SJCRH30 (cell line): ENCODE measurements at regions not wholly inside any gene's neighbourhood (a gene's known extent, or its start where the extent isn't known, plus 50 kb on each side); places are given as distances from the start of the nearest gene placed in this dataset.

Experiments
- DNase-seq, 2 experiments: peaks; one replicate each; pipeline ENCODE4 v3.0.0-alpha.2; 2015 to 2020
- H3K27ac ChIP-seq: fragments of 250-450 bp; sonication (Bioruptor Pico); 2 replicates; pipeline ENCODE4 v1.5.1; 2020; ENCODE audit warnings: mild to moderate bottlenecking, moderate library complexity
- H3K27me3 ChIP-seq: fragments of 250-450 bp; sonication (Bioruptor Pico); 2 replicates; pipeline ENCODE4 v1.5.1; 2020; ENCODE audit warnings: mild to moderate bottlenecking, moderate library complexity
- H3K36me3 ChIP-seq: fragments of 250-450 bp; sonication (Bioruptor Pico); 2 replicates; pipeline ENCODE4 v1.5.1; 2020; ENCODE audit warnings: mild to moderate bottlenecking, moderate library complexity
- H3K4me1 ChIP-seq: fragments of 250-450 bp; sonication (Bioruptor Pico); 2 replicates; pipeline ENCODE4 v1.5.1; 2020; ENCODE audit warnings: mild to moderate bottlenecking, moderate library complexity
- H3K4me3 ChIP-seq: fragments of 250-450 bp; sonication (Bioruptor Pico); 2 replicates; pipeline ENCODE4 v1.5.1; 2020; ENCODE audit warnings: mild to moderate bottlenecking, moderate library complexity
- H3K9me3 ChIP-seq: fragments of 250-450 bp; sonication (Bioruptor Pico); replicated peaks from 2 replicates; pipeline ENCODE4 v1.5.1; 2020; ENCODE audit warnings: mild to moderate bottlenecking, moderate library complexity

DNA sequence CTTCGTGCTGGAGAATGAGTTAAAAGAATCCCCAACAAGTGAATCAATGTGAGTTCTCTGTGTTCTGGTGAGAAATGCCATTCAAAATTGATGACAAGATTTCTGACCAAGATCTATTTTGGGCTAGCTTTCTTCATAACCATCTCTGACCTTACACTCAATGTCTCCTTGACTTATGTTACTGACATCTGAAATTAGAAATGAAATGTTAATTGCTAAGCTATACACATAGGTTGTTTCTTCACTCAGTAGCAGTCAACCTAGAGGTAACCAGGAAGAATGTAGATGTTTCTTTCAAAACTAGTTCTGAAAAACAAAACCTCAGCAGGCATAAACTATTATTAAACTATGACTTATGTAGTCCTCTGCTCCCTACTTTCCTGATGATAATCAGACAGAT lies 2220.7 kb upstream of the C9orf72 start:
- Histone ChIP-seq H3K36me3 (no peaks in the 10 kb centered on the region), H3K27ac (no peak overlapping the region), H3K4me1 (no peaks in the 10 kb centered on the region), H3K9me3 (no peaks in the 10 kb centered on the region), H3K27me3 (no peaks in the 10 kb centered on the region), H3K4me3 (no peak overlapping the region)
- no peak for DNase-seq

DNA sequence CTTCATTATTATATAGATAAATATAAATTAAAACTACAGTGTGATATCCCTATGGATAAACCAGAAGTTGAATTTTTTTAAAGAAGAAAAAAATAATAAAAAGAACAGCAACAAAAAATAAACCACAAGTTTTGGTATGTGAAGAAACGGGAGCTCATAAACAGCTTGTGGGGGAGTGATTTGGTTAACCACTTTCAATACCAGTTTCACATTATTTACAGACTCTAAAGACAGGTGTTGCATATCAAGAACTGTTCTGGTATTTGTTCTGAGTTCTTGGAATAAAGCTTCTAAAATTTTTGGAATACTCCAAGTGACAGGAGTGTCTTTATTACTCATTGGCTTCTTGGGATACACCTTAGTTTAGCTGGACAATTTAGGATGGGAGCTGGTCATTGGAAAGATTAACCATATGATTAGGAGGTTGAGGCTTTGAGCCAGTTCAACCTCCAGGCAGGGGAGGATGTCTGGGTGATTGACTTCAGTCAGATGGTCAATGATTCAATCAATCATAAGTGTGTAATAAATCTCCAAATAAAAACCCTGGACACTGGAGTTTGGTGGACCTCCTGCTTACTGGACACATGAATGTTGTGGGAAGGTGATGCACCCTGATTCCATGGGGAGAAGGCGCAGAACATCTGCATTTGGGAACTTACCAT lies 2223.1 kb upstream of the C9orf72 start:
- H3K36me3 ChIP-seq = no peaks in the 10 kb centered on the region
- no peak overlapping the region for H3K27ac ChIP-seq
- no peaks in the 10 kb centered on the region for H3K4me1 ChIP-seq
- no peaks in the 10 kb centered on the region for H3K27me3 ChIP-seq
- H3K4me3 ChIP-seq = no peak overlapping the region
- no peaks in the 10 kb centered on the region for H3K9me3 ChIP-seq
- no peak for DNase-seq

DNA sequence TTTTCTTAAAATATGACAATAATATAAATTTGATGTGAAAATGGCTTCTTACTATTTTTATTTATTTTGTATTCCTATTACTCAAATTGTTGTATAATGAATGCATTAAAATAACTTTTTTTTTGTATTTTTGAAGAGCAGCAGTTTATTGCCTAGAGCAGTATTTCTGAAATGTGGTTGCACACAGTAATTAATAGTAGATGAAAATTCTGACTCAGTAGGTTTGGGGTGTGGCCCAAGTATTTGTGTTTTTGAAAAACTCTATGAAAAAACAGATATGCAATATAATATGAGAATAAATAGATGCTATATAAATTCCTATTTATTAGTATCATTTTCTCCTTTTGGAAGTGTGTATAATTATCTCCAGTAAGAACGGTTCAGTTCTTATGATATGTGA lies 2225.3 kb upstream of the C9orf72 start:
- Histone ChIP-seq H3K36me3 (no peaks in the 10 kb centered on the region), H3K4me1 (no peaks in the 10 kb centered on the region), H3K27ac (no peak overlapping the region), H3K4me3 (no peak overlapping the region), H3K9me3 (no peaks in the 10 kb centered on the region), H3K27me3 (no peaks in the 10 kb centered on the region)
- no peak for DNase-seq

DNA sequence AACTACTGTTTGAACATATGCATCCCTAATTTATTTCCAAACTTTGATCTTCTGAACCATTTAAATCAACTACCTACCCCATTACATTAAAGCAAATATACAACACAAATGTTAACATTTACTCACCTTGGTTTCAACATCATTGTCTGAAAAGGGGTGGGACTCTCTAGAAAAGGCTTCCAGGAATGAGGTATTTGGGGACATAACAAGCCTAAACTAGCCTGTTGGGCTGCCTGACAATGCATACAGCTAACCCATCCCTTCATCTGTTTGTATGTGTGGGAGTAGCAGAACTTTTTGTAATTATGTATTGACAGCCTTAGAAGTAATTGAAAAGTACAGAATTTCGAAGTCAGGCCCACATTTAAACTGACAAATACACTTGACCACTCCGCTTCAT lies 2225.9 kb upstream of the C9orf72 start:
- Histone ChIP-seq H3K4me3 (no peak overlapping the region), H3K36me3 (no peaks in the 10 kb centered on the region), H3K9me3 (no peaks in the 10 kb centered on the region), H3K27ac (no peak overlapping the region), H3K27me3 (no peaks in the 10 kb centered on the region), H3K4me1 (no peaks in the 10 kb centered on the region)
- no peak for DNase-seq

DNA sequence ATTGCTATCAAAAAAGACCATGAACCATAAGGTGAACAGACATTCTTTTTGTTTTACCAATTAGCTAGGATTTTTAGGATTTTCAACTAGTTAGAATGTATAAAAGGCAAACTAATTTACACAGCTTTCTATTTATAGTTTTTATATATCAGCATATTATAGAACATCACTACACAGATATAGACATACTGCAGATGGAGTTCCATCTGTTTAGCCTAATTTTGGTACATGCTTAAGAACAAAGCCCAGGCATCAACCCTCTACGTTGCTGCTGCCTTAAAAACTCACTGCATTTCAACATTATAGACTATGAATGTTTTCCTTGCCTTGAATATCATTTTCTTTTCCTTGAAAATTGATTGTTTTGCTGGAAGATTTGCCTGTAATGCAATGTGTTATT lies 2227.5 kb upstream of the C9orf72 start:
- H3K9me3 ChIP-seq = no peaks in the 10 kb centered on the region
- no peaks in the 10 kb centered on the region for H3K36me3 ChIP-seq
- no peaks in the 10 kb centered on the region for H3K27me3 ChIP-seq
- DNase-seq = no peak
- H3K4me1 ChIP-seq = no peaks in the 10 kb centered on the region
- no peak overlapping the region for H3K4me3 ChIP-seq
- H3K27ac ChIP-seq = no peak overlapping the region

DNA sequence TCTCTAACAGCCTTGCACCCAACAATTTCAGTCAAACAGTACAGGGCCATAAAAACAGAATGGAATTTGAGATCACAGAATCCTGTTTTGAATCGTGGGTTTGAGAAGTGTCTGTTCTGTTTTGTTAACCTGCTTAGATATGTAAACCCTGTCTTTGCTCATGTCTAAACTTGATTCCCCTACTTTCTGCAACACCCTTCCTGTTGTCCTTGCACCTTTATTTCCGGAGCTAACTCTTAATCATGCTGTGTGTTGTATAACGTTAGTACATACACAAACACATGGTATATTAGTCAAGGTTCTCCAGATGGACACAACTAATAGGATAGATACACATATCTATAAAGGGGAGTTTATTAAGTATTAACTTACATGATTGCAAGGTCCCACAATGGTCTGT lies 2229.2 kb upstream of the C9orf72 start:
- DNase-seq = no peak

DNA sequence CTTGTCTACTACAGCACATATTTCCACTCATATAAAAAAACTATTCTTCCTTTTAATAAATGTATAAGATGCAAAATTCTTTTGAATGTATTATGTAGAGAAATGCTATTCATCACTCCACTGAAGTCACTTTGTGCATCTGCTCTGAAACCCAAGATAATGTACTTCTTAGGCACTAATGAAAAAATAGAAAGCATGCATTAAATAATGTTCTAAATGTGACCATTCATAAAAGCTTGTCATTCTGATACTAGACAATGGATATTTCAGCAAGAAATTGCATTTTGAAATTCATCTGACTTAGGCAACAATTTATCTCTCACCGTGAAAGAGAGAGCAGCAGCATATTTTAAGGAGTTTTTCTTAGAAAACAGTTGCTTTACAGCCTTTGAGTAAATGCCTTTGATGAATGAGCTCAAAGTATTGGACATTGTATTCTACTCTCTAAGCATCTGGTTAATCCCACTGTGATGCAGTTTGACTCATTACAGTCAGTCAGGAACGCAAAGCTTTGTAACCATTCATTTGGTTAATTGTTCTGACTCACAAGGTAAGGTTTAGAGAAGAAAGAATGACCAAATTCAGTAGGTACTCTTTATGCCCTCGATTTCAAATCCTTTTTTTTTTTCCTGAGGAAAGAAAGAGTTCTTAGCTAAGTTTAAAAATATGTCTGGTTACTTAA lies 2233.8 kb upstream of the C9orf72 start:
- Histone ChIP-seq H3K9me3 (no peaks in the 10 kb centered on the region; the same call in 1 of the 2 replicates), H3K27me3 (no peaks in the 10 kb centered on the region), H3K4me3 (no peak overlapping the region), H3K36me3 (no peaks in the 10 kb centered on the region), H3K27ac (no peak overlapping the region), H3K4me1 (no peaks in the 10 kb centered on the region)
- no peak for DNase-seq

More for the DNA sequence above, 2229.2 kb upstream of the C9orf72 start:
- H3K4me1 ChIP-seq = no peaks in the 10 kb centered on the region
- H3K4me3 ChIP-seq = no peak overlapping the region
- no peaks in the 10 kb centered on the region for H3K9me3 ChIP-seq
- no peaks in the 10 kb centered on the region for H3K27me3 ChIP-seq
- H3K36me3 ChIP-seq = no peaks in the 10 kb centered on the region
- H3K27ac ChIP-seq = no peak overlapping the region

DNA sequence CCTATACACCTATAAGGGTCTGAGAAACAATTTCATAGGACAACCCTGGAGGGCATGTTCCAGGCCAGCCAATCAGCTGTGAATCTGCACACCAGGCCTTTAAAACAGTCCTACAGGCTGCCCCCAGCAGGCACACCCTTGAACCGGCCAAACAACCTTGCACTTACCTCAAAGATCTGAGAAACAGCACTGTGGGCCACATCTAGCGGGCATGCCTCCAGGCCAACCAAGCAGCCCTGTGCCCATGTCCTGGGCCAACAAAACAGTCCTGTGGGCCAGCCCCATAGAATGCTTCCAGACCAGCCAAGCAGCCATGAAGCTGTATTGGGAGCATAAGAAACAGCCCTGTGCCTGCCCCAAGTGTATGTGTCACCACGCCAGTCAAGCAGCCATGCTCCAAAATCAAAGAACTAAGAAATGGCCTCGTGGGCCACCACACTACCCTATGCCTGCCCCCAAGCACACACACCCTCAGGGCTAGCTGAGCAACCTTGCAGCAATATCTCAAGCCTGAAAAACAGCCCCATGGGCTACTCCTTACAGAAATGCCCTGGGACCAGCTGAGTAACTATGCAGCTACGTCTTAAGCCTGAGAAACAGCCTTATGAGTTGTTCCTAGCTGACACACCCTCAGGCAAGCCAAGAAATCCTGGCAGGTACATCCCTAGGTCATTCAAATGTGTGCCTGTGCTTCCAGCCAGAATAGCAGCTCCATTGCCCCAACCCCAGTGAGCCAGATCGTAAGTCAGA lies 2243.8 kb upstream of the C9orf72 start:
- Histone ChIP-seq H3K27ac (no peak overlapping the region), H3K4me1 (no peaks in the 10 kb centered on the region), H3K36me3 (no peaks in the 10 kb centered on the region), H3K4me3 (no peak overlapping the region), H3K27me3 (no peaks in the 10 kb centered on the region), H3K9me3 (no peaks in the 10 kb centered on the region; the same call in 1 of the 2 replicates)
- no peak for DNase-seq

DNA sequence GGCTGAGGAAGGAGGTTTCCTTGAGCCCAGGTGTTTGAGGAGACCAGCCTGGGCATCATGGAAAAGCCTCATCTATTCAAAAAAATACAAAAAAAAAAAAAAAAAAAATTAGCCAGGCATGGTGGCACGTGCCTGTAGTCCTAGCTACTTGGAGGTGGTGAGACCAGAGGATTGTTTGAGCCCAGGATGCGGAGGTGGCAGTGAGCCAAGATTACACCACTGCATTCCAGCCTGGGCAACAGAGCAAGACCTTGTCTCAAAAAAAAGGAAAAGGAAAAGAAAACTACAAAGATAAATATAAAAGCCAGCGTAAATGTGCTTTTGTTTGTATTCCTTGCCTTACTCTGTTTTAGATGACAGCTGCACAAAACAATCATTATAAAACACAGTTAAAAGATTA lies 2249.2 kb upstream of the C9orf72 start:
- H3K4me3 ChIP-seq = no peak overlapping the region
- H3K36me3 ChIP-seq = no peaks in the 10 kb centered on the region
- H3K27me3 ChIP-seq = no peaks in the 10 kb centered on the region
- no peak overlapping the region for H3K27ac ChIP-seq
- peak; percentile 31 to 38 for DNase-seq
- H3K4me1 ChIP-seq = no peaks in the 10 kb centered on the region
- H3K9me3 ChIP-seq = no peaks in the 10 kb centered on the region; the same call in 1 of the 2 replicates

DNA sequence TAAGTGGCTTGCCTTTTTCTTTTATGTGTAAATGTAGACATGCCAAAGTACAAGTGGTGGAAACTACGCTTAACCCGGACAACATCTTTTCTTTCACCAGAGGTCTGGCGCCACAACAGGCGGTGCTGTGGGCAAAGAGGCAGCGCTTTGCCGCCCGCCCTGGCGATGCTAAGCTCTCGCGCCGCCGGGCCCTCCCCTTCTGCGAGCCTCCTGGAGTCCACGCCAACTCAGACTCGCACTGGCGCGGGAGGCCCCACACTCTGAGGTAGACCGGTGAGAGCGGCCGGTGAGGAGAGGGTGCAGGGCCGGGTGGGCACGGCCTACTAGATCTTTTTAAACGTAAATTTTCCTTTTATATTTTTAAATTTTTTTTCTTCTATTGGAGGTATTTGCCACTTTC lies 2253.1 kb upstream of the C9orf72 start:
- H3K9me3 ChIP-seq = no peaks in the 10 kb centered on the region
- no peaks in the 10 kb centered on the region for H3K27me3 ChIP-seq
- DNase-seq = no peak
- no peak overlapping the region for H3K4me3 ChIP-seq
- H3K4me1 ChIP-seq = no peaks in the 10 kb centered on the region
- no peak overlapping the region for H3K27ac ChIP-seq
- H3K36me3 ChIP-seq = no peaks in the 10 kb centered on the region

DNA sequence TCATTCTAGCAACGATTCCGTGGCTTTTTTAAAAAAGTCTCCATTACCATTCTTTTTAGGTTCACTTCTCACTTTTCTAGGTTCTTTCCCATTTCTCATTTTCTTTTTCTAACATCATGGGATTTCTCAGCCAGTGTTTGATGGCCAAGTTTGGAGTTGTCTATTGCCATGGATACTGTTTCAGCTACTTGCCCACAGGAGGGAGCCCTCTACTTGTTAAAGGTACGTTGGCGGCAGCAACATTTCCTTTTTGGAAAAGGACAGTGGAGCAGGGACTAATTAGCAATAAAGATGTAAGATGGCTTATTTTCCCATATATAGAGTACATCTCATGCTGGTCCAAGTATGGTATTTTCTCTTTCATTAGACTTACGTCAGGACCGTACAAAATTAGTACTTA lies 2257.5 kb upstream of the C9orf72 start:
- Histone ChIP-seq H3K9me3 (no peaks in the 10 kb centered on the region), H3K27ac (no peak overlapping the region), H3K27me3 (no peaks in the 10 kb centered on the region), H3K36me3 (no peaks in the 10 kb centered on the region), H3K4me3 (no peak overlapping the region), H3K4me1 (no peaks in the 10 kb centered on the region)
- peak; percentile 58 to 71 for DNase-seq

DNA sequence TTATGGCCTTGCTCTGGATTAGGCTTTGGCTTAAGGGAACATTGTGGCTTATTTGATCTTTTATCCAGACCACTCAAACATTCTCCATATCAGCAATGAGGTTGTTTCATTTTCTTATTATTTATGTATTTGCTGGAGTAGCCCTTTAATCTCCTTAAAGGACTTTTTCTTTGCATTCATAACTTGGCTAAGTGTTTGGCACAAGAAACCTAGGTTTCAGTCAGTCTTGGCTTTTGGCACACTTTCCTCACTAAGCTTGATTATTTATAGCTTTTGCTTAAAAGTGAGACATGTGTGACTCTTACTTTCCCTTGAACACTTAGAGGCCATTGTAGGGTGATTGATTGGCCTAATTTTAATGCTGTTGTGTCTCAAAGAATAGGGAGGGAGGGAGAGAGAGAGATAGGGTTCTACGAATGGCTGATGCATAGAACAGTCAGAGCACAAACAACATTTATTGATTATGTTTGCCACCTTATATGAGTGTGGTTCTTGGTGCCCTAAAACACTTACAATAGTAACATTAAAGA lies 2265.3 kb upstream of the C9orf72 start:
- H3K27ac ChIP-seq = no peak overlapping the region
- no peaks in the 10 kb centered on the region for H3K27me3 ChIP-seq
- H3K9me3 ChIP-seq = no peaks in the 10 kb centered on the region
- no peaks in the 10 kb centered on the region for H3K4me1 ChIP-seq
- no peaks in the 10 kb centered on the region for H3K36me3 ChIP-seq
- DNase-seq = no peak
- H3K4me3 ChIP-seq = no peak overlapping the region

DNA sequence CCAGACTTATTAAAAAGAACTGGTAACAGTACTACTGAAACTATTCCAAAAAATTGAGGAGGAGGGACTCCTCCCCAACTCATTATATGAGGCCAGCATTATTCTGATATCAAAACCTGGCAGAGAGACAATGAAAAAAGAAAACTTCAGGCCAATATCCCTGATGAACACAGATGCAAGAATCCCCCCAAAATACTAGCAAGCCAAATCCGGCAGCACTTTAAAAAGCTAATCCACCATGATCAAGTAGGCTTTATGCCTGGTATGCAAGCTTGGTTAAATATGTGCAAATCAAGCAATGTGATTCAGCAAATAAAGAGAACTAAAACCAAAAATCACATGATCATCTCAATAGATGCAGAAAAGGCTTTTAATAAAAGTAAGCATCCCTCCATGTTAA lies 2271.0 kb upstream of the C9orf72 start:
- Histone ChIP-seq H3K4me3 (no peak overlapping the region), H3K27me3 (no peaks in the 10 kb centered on the region), H3K27ac (no peak overlapping the region), H3K4me1 (no peaks in the 10 kb centered on the region), H3K36me3 (no peaks in the 10 kb centered on the region), H3K9me3 (no peaks in the 10 kb centered on the region)
- no peak for DNase-seq

DNA sequence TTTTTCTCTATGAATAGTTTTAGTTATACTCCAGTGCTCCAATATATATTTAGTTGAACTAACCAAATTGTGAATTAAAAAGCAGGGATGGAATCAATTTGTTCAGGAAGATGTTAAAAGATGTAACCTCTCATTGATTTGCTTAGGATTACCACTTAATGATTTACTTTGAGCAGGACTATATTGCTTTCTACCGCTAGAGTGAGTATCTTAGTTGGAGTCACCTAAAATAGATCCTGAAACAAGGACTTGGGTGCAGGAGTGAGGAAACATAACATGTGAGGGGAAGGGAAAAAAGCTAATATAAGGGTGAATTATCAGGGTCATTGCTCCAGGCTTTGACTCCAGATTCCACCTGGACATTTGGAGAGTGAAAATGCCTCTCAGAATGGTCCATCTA lies 2277.4 kb upstream of the C9orf72 start:
- no peak for DNase-seq
- Histone ChIP-seq H3K36me3 (no peaks in the 10 kb centered on the region), H3K27me3 (no peaks in the 10 kb centered on the region), H3K4me3 (no peak overlapping the region), H3K4me1 (no peaks in the 10 kb centered on the region), H3K9me3 (no peaks in the 10 kb centered on the region), H3K27ac (no peak overlapping the region)

DNA sequence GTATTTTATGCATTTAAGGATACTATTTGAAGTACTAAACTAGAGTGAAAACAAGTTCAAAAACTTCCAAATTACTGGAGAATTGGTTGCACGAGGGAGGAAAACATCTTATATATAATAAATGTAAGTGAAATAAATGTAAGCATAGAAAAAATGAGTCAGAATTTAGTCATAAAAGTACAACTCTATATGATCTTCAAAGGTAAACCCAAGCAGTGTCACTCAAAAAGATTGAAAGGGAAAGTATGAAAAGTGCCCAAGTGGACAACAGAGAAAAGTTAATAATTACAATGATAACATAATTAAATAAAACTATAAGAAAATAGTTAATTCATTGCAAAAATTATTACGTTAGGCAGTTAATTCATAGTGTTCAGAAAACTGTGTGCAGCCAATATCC lies 2288.5 kb upstream of the C9orf72 start:
- no peaks in the 10 kb centered on the region for H3K9me3 ChIP-seq
- no peak for DNase-seq
- H3K27me3 ChIP-seq = no peaks in the 10 kb centered on the region

More for the DNA sequence above, 2288.5 kb upstream of the C9orf72 start:
- Histone ChIP-seq H3K4me3 (no peak overlapping the region), H3K36me3 (no peaks in the 10 kb centered on the region), H3K27ac (no peak overlapping the region), H3K4me1 (no peaks in the 10 kb centered on the region)
